Activated CD4-positive, alpha-beta memory T cell treated with anti-CD3 and anti-CD28 coated beads, Interleukin-2, amount 10 ng/mL, durations not matched to agents 7 days and 5 days (primary cell): ENCODE measurements at regions not wholly inside any gene's neighbourhood (a gene's known extent, or its start where the extent isn't known, plus 50 kb on each side); places are given as distances from the start of the nearest gene placed in this dataset.

Experiments
- CTCF ChIA-PET: fragments of 350-600 bp; sonication (Branson Sonifier 250); formaldehyde crosslinking; loops from one replicate; lab custom pipeline; 2021; ENCODE audit warnings: antibody characterized with exemption, inconsistent platforms; lab: Charles Lee
- POLR2A ChIA-PET: fragments of 350-600 bp; sonication (Branson Sonifier 250); formaldehyde crosslinking; loops from one replicate; lab custom pipeline; 2021; ENCODE audit warnings: antibody characterized with exemption; lab: Charles Lee
- DNase-seq: peaks from one replicate; pipeline ENCODE4 v3.0.0-alpha.2; 2020
- H3K27ac Mint-ChIP-seq: one replicate; pipeline ENCODE4 v1.8.0; 2021; ENCODE audit warnings: mild to moderate bottlenecking, mixed read lengths
- H3K27me3 Mint-ChIP-seq: one replicate; pipeline ENCODE4 v1.8.0; 2021; ENCODE audit warnings: mixed read lengths
- H3K36me3 Mint-ChIP-seq: one replicate; pipeline ENCODE4 v1.8.0; 2021; ENCODE audit warnings: low read depth, mixed read lengths
- H3K4me1 Mint-ChIP-seq: one replicate; pipeline ENCODE4 v1.8.0; 2021; ENCODE audit warnings: mixed read lengths
- H3K4me3 Mint-ChIP-seq: one replicate; pipeline ENCODE4 v1.8.0; 2021; ENCODE audit warnings: mild to moderate bottlenecking, mixed read lengths
- H3K9me3 Mint-ChIP-seq: one replicate; pipeline ENCODE4 v1.8.0; 2021; ENCODE audit warnings: mixed read lengths

GRCh38 chr4:23560748-23561147, 329.1 kb downstream of the PPARGC1A start:
- no peak overlapping the region for H3K4me3 Mint-ChIP-seq
- ChIA-PET POLR2A (no interaction called here), CTCF (no interaction called here)
- H3K9me3 Mint-ChIP-seq = peaks cover 7% of the 10 kb centered on the region
- no peak for DNase-seq
- H3K4me1 Mint-ChIP-seq = no peaks in the 10 kb centered on the region
- H3K27ac Mint-ChIP-seq = no peak overlapping the region
- H3K27me3 Mint-ChIP-seq = no peaks in the 10 kb centered on the region
- no peaks in the 10 kb centered on the region for H3K36me3 Mint-ChIP-seq

DNA sequence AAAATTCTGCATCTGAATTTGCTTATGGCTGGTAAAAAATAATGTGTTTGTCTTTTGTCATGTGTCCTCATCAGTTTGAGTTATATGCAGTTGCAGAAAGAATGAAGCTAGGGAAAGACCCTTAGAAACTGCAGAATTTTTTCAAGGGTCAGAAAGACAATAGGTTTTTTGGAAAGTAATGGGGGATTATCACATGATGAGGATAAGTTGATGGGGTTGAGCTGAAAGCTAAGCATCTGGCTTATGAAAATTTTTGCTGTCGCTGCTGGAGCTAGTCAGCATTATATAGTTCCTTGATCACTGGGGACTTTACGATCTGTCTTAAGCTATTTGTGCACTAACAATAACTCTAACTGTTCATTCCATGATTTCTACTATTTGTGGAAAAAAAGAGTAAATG, 331.7 kb downstream of the PPARGC1A start:
- POLR2A ChIA-PET = no interaction called here
- no peak for DNase-seq
- Mint-ChIP-seq H3K4me3 (no peak overlapping the region), H3K9me3 (peaks cover 10% of the 10 kb centered on the region), H3K4me1 (no peaks in the 10 kb centered on the region), H3K27ac (no peak overlapping the region), H3K27me3 (no peaks in the 10 kb centered on the region), H3K36me3 (no peaks in the 10 kb centered on the region)
- CTCF ChIA-PET = no interaction called here

- H3K4me1 Mint-ChIP-seq = no peaks in the 10 kb centered on the region
- H3K4me3 Mint-ChIP-seq = no peak overlapping the region
- ChIA-PET POLR2A (no interaction called here), CTCF (no interaction called here)
- no peak overlapping the region for H3K27ac Mint-ChIP-seq
- no peaks in the 10 kb centered on the region for H3K27me3 Mint-ChIP-seq
- no peak for DNase-seq
- H3K36me3 Mint-ChIP-seq = no peaks in the 10 kb centered on the region
- H3K9me3 Mint-ChIP-seq = peaks cover 6% of the 10 kb centered on the region
These were observed 342.2 kb downstream of the PPARGC1A start for GRCh38 chr4:23547601-23548000.

DNA sequence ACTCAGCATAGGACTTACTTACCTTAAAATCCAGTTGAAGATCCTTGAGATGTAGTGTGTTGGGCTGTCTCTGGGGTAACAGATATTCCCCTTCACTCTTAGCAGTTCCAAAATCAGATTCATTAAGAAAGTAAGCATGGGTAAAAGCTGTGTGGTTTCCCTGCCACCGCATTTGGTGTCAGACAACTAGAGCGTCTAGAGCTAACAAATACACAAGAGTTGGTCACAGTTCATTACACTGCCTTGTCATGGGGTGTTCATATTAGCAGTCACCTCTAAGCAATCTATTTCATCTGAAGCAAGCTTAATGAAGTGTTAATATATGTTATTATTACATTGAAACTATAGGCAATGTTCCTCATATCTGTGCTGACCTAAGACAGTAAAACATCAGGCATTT, 342.8 kb downstream of the PPARGC1A start:
- H3K36me3 Mint-ChIP-seq = no peaks in the 10 kb centered on the region
- POLR2A ChIA-PET = no interaction called here

GRCh38 chr4:23539969-23540569, 349.8 kb downstream of the PPARGC1A start:
- Mint-ChIP-seq H3K36me3 (no peaks in the 10 kb centered on the region), H3K4me1 (no peaks in the 10 kb centered on the region), H3K9me3 (peaks cover 8% of the 10 kb centered on the region), H3K27me3 (no peaks in the 10 kb centered on the region), H3K27ac (no peak overlapping the region), H3K4me3 (no peak overlapping the region)
- no peak for DNase-seq
- CTCF ChIA-PET = no interaction called here
- POLR2A ChIA-PET = no interaction called here

More for the DNA sequence above, 342.8 kb downstream of the PPARGC1A start:
- no peak overlapping the region for H3K27ac Mint-ChIP-seq
- H3K27me3 Mint-ChIP-seq = no peaks in the 10 kb centered on the region
- peaks cover 6% of the 10 kb centered on the region for H3K9me3 Mint-ChIP-seq
- H3K4me3 Mint-ChIP-seq = no peak overlapping the region
- CTCF ChIA-PET = no interaction called here
- no peaks in the 10 kb centered on the region for H3K4me1 Mint-ChIP-seq
- DNase-seq = no peak

DNA sequence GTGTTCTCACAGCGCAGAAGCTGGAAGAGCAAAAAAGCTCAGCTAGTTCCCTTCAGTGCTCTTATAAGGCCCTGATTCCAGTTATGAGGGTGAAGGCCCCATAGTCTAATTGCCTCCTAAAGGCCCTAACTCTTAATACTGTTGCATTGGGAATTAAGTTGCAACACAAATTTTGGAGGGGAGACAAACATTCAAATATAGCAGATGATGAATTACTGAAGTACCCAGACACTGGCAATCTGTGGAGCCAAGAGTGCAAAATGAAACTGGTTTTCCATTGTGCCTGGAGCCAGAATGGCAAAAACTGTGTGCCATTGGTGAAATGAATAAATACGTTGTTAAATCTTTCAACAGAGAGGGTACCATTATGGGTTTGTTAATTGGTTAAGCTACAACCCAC, 356.0 kb downstream of the PPARGC1A start:
- POLR2A ChIA-PET = no interaction called here
- H3K4me1 Mint-ChIP-seq = no peaks in the 10 kb centered on the region
- H3K4me3 Mint-ChIP-seq = no peak overlapping the region
- CTCF ChIA-PET = no interaction called here
- H3K36me3 Mint-ChIP-seq = no peaks in the 10 kb centered on the region
- H3K27ac Mint-ChIP-seq = no peak overlapping the region
- DNase-seq = no peak
- H3K27me3 Mint-ChIP-seq = no peaks in the 10 kb centered on the region
- H3K9me3 Mint-ChIP-seq = peaks cover 4% of the 10 kb centered on the region

DNA sequence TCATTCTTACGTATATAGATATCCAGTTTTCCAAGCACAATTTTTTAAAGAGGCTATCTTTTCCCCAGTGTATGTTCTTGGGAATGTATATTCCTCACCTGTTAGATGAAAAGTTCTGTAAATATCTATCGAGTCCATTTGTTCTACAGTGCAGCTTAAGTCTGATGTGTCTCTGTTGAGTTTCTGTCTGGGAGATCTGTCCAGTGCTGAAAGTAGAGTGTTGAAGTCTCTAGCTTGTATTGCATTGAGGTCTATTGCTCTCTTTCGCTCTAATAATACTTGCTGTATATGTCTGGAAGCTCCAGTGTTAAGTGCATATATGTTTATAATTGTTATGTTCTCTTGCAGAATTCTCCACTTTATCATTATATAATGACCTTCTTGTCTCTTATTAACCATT, 373.1 kb downstream of the PPARGC1A start:
- no peak for DNase-seq
- H3K27ac Mint-ChIP-seq = no peak overlapping the region
- peaks cover 16% of the 10 kb centered on the region for H3K9me3 Mint-ChIP-seq
- no peak overlapping the region for H3K4me3 Mint-ChIP-seq
- no peaks in the 10 kb centered on the region for H3K4me1 Mint-ChIP-seq
- POLR2A ChIA-PET = no interaction called here
- H3K36me3 Mint-ChIP-seq = no peaks in the 10 kb centered on the region
- CTCF ChIA-PET = no interaction called here
- no peaks in the 10 kb centered on the region for H3K27me3 Mint-ChIP-seq

- H3K36me3 Mint-ChIP-seq = no peaks in the 10 kb centered on the region
- no peaks in the 10 kb centered on the region for H3K4me1 Mint-ChIP-seq
- no peaks in the 10 kb centered on the region for H3K9me3 Mint-ChIP-seq
- ChIA-PET CTCF (no interaction called here), POLR2A (no interaction called here)
- no peak overlapping the region for H3K27ac Mint-ChIP-seq
- no peak overlapping the region for H3K4me3 Mint-ChIP-seq
- no peak for DNase-seq
- no peaks in the 10 kb centered on the region for H3K27me3 Mint-ChIP-seq
These were observed 385.8 kb downstream of the PPARGC1A start for GRCh38 chr4:23504083-23504482.

GRCh38 chr4:23500894-23501449, 388.9 kb downstream of the PPARGC1A start:
- no peaks in the 10 kb centered on the region for H3K36me3 Mint-ChIP-seq
- POLR2A ChIA-PET = no interaction called here
- CTCF ChIA-PET = no interaction called here
- no peak overlapping the region for H3K27ac Mint-ChIP-seq
- no peak overlapping the region for H3K4me3 Mint-ChIP-seq
- no peaks in the 10 kb centered on the region for H3K9me3 Mint-ChIP-seq
- DNase-seq = no peak
- no peaks in the 10 kb centered on the region for H3K27me3 Mint-ChIP-seq
- H3K4me1 Mint-ChIP-seq = no peaks in the 10 kb centered on the region

GRCh38 chr4:23485801-23486200, 404.0 kb downstream of the PPARGC1A start:
- Mint-ChIP-seq H3K4me3 (no peak overlapping the region), H3K27ac (no peak overlapping the region), H3K27me3 (no peaks in the 10 kb centered on the region), H3K36me3 (no peaks in the 10 kb centered on the region), H3K9me3 (no peaks in the 10 kb centered on the region), H3K4me1 (no peaks in the 10 kb centered on the region)
- CTCF ChIA-PET = no interaction called here
- POLR2A ChIA-PET = no interaction called here
- DNase-seq = no peak

GRCh38 chr4:23484689-23485088, 405.2 kb downstream of the PPARGC1A start:
- POLR2A ChIA-PET = no interaction called here
- no peaks in the 10 kb centered on the region for H3K36me3 Mint-ChIP-seq
- no peaks in the 10 kb centered on the region for H3K9me3 Mint-ChIP-seq

GRCh38 chr4:23483320-23483960, 406.4 kb downstream of the PPARGC1A start:
- Mint-ChIP-seq H3K4me1 (no peaks in the 10 kb centered on the region), H3K36me3 (no peaks in the 10 kb centered on the region), H3K4me3 (no peak overlapping the region), H3K27me3 (no peaks in the 10 kb centered on the region), H3K9me3 (no peaks in the 10 kb centered on the region), H3K27ac (no peak overlapping the region)
- ChIA-PET POLR2A (no interaction called here), CTCF (no interaction called here)
- DNase-seq = no peak

More at GRCh38 chr4:23484689-23485088, 405.2 kb downstream of the PPARGC1A start:
- Mint-ChIP-seq H3K4me3 (no peak overlapping the region), H3K27ac (no peak overlapping the region), H3K27me3 (no peaks in the 10 kb centered on the region), H3K4me1 (no peaks in the 10 kb centered on the region)
- CTCF ChIA-PET = no interaction called here
- no peak for DNase-seq

GRCh38 chr4:23481566-23481965, 408.3 kb downstream of the PPARGC1A start:
- Mint-ChIP-seq H3K27me3 (no peaks in the 10 kb centered on the region), H3K4me1 (no peaks in the 10 kb centered on the region), H3K9me3 (no peaks in the 10 kb centered on the region), H3K36me3 (no peaks in the 10 kb centered on the region), H3K27ac (no peak overlapping the region), H3K4me3 (no peak overlapping the region)
- CTCF ChIA-PET = no interaction called here
- DNase-seq = no peak
- POLR2A ChIA-PET = no interaction called here

- CTCF ChIA-PET = no interaction called here
These were observed 411.9 kb downstream of the PPARGC1A start for GRCh38 chr4:23477905-23478304.

More at GRCh38 chr4:23477905-23478304, 411.9 kb downstream of the PPARGC1A start:
- no peaks in the 10 kb centered on the region for H3K27me3 Mint-ChIP-seq
- POLR2A ChIA-PET = no interaction called here
- H3K36me3 Mint-ChIP-seq = no peaks in the 10 kb centered on the region
- peaks cover 2% of the 10 kb centered on the region for H3K9me3 Mint-ChIP-seq
- no peak overlapping the region for H3K27ac Mint-ChIP-seq
- no peaks in the 10 kb centered on the region for H3K4me1 Mint-ChIP-seq
- H3K4me3 Mint-ChIP-seq = no peak overlapping the region
- no peak for DNase-seq
